Astrocyte (in vitro differentiated cells and primary cell): ENCODE measurements at regions not wholly inside any gene's neighbourhood (a gene's known extent, or its start where the extent isn't known, plus 50 kb on each side); places are given as distances from the start of the nearest gene placed in this dataset.

Experiments
- EZH2 ChIP-seq: IDR thresholded peaks from 2 replicates; pipeline ENCODE4 v1.6.1; 2012; ENCODE audit warnings: mild to moderate bottlenecking, low read length, inconsistent platforms; ENCODE audit not compliant: insufficient read depth
- TF ChIP-seq, protein P1 (sequence below): IDR thresholded peaks from 2 replicates; pipeline ENCODE4 v1.5.1; 2011; ENCODE audit warnings: low read depth, mild to moderate bottlenecking, inconsistent platforms, low read length, moderate library complexity; ENCODE audit not compliant: insufficient read depth

DNA sequence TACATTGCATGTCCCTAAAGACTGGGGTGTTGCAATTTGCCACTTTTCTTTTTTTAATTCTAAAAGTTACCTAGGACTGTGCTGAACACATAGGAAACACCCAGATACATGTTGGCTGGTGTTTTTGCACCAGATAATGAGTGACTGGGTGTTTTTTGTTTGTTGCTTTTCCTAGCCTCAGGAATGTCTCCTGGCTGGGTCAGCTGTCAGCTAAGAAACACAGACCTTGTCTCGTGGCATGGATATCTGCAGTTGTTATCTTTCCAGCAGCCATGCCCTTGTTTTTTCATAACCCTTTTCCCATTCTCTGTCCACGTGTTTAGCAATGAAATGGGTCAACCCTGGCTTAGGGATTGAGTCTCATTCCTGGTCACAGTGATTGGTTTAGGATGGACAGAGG is 433.9 kb upstream of the ZMIZ1 start:
- TF ChIP-seq, protein P1, sequence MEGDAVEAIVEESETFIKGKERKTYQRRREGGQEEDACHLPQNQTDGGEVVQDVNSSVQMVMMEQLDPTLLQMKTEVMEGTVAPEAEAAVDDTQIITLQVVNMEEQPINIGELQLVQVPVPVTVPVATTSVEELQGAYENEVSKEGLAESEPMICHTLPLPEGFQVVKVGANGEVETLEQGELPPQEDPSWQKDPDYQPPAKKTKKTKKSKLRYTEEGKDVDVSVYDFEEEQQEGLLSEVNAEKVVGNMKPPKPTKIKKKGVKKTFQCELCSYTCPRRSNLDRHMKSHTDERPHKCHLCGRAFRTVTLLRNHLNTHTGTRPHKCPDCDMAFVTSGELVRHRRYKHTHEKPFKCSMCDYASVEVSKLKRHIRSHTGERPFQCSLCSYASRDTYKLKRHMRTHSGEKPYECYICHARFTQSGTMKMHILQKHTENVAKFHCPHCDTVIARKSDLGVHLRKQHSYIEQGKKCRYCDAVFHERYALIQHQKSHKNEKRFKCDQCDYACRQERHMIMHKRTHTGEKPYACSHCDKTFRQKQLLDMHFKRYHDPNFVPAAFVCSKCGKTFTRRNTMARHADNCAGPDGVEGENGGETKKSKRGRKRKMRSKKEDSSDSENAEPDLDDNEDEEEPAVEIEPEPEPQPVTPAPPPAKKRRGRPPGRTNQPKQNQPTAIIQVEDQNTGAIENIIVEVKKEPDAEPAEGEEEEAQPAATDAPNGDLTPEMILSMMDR, result no peak
- no peak for TF ChIP-seq EZH2
